Endodermal cell (in vitro differentiated cells): ENCODE measurements at regions not wholly inside any gene's neighbourhood (a gene's known extent, or its start where the extent isn't known, plus 50 kb on each side); places are given as distances from the start of the nearest gene placed in this dataset.

Experiments used
- DNase-seq: peaks from one replicate; pipeline ENCODE4 v3.0.0-alpha.2; 2017
- H3K27ac ChIP-seq: 2 replicates; pipeline ENCODE4 v1.5.1; 2013; ENCODE audit warnings: mild to moderate bottlenecking, low read depth, low read length, moderate library complexity
- H3K27me3 ChIP-seq: 2 replicates; pipeline ENCODE4 v1.6.1; 2013; ENCODE audit warnings: mild to moderate bottlenecking, low read length, moderate library complexity; ENCODE audit not compliant: insufficient read depth, control insufficient read depth, poor library complexity, severe bottlenecking
- H3K36me3 ChIP-seq: 2 replicates; pipeline ENCODE4 v1.7.0; 2013; ENCODE audit warnings: mild to moderate bottlenecking, low read length, moderate library complexity; ENCODE audit not compliant: control insufficient read depth, insufficient read depth
- H3K4me1 ChIP-seq: one replicate; pipeline ENCODE4 v1.7.0; 2013; ENCODE audit warnings: low read length; ENCODE audit not compliant: control insufficient read depth, insufficient read depth
- H3K4me3 ChIP-seq: 2 replicates; pipeline ENCODE4 v1.5.1; 2013; ENCODE audit warnings: mild to moderate bottlenecking, low read length, moderate library complexity
- H3K9ac ChIP-seq: 2 replicates; pipeline ENCODE4 v1.6.1; 2013; ENCODE audit warnings: mild to moderate bottlenecking, low read length, moderate library complexity; ENCODE audit not compliant: poor library complexity, severe bottlenecking; ENCODE audit errors: extremely low read depth
- H3K9me3 ChIP-seq: 2 replicates; pipeline ENCODE4 v1.6.1; 2013; ENCODE audit warnings: mild to moderate bottlenecking, low read length, moderate library complexity; ENCODE audit not compliant: control insufficient read depth
- H3K27ac Mint-ChIP-seq: 2 replicates; pipeline ENCODE4 v1.8.0; 2020; ENCODE audit warnings: mixed read lengths
- H3K27me3 Mint-ChIP-seq: 2 replicates; pipeline ENCODE4 v1.8.0; 2021; ENCODE audit warnings: mild to moderate bottlenecking, mixed read lengths; ENCODE audit not compliant: insufficient read depth
- H3K36me3 Mint-ChIP-seq: 2 replicates; pipeline ENCODE4 v1.8.0; 2020; ENCODE audit warnings: low read depth, mixed read lengths
- H3K4me1 Mint-ChIP-seq: 2 replicates; pipeline ENCODE4 v1.8.0; 2020; ENCODE audit warnings: mixed read lengths
- H3K4me3 Mint-ChIP-seq: 2 replicates; pipeline ENCODE4 v1.8.0; 2020; ENCODE audit warnings: mild to moderate bottlenecking, moderate library complexity, mixed read lengths
- H3K9me3 Mint-ChIP-seq: 2 replicates; pipeline ENCODE4 v1.8.0; 2020; ENCODE audit warnings: mild to moderate bottlenecking, mixed read lengths
- CTCF ChIP-seq: fragments of 200-600 bp; sonication (generic); conservative IDR thresholded peaks from 2 replicates; pipeline ENCODE4 v1.5.0; 2021; ENCODE audit warnings: antibody characterized with exemption, mild to moderate bottlenecking
- WGBS, 2 experiments: methylation state at CpG; one replicate each; pipeline versions ENCODE4 v1.1.5 to v1.1.7; 2013; ENCODE audit warnings: missing lambda C conversion rate in 2 of 2, mixed read lengths in 1 of 2; ENCODE audit not compliant: insufficient coverage in 1 of 2, insufficient read length in 1 of 2; 5-methylcytosine and 5-hydroxymethylcytosine counted together

GRCh38 chr22:25492162-25492561 is 72.3 kb upstream of the GRK3 start:
- Histone ChIP-seq H3K9ac (no peak overlapping the region), H3K27me3 (no peaks in the 10 kb centered on the region), H3K4me3 (no peak overlapping the region), H3K9me3 (no peaks in the 10 kb centered on the region), H3K4me1 (no peaks in the 10 kb centered on the region), H3K36me3 (no peaks in the 10 kb centered on the region), H3K27ac (no peak overlapping the region)
- H3K27ac Mint-ChIP-seq: no peak overlapping the region
- no peaks in the 10 kb centered on the region for H3K9me3 Mint-ChIP-seq
- no peak for TF ChIP-seq CTCF
- H3K36me3 Mint-ChIP-seq: peaks cover 9% of the 10 kb centered on the region
- no peak for DNase-seq
- H3K4me3 Mint-ChIP-seq: no peak overlapping the region
- H3K27me3 Mint-ChIP-seq: no peaks in the 10 kb centered on the region
- H3K4me1 Mint-ChIP-seq: peaks cover 9% of the 10 kb centered on the region

GRCh38 chr22:25492841-25493734 is 71.4 kb upstream of the GRK3 start:
- peak overlapping the region; percentile 93 for H3K27ac ChIP-seq
- no peak overlapping the region for H3K9ac ChIP-seq
- H3K27me3 ChIP-seq: no peaks in the 10 kb centered on the region
- H3K36me3 Mint-ChIP-seq: peaks cover 8% of the 10 kb centered on the region
- TF ChIP-seq CTCF: no peak
- DNase-seq: no peak
- H3K9me3 Mint-ChIP-seq: no peaks in the 10 kb centered on the region
- no peak overlapping the region for H3K4me3 ChIP-seq
- peaks cover 9% of the 10 kb centered on the region for H3K4me1 Mint-ChIP-seq
- H3K4me3 Mint-ChIP-seq: no peak overlapping the region
- no peak overlapping the region for H3K27ac Mint-ChIP-seq
- WGBS, 2 experiments: 80 to 94% methylated on average over 11 to 15 of the region's 15 CpGs
- H3K36me3 ChIP-seq: no peaks in the 10 kb centered on the region
- H3K4me1 ChIP-seq: no peaks in the 10 kb centered on the region
- H3K27me3 Mint-ChIP-seq: no peaks in the 10 kb centered on the region
- H3K9me3 ChIP-seq: no peaks in the 10 kb centered on the region

GRCh38 chr22:25493794-25494193 is 70.7 kb upstream of the GRK3 start:
- no peak overlapping the region for H3K4me3 Mint-ChIP-seq
- no peak for TF ChIP-seq CTCF
- no peaks in the 10 kb centered on the region for H3K9me3 Mint-ChIP-seq
- H3K36me3 ChIP-seq: no peaks in the 10 kb centered on the region
- H3K27ac Mint-ChIP-seq: peak overlapping the region; percentile 28
- peaks cover 9% of the 10 kb centered on the region for H3K4me1 Mint-ChIP-seq
- H3K4me1 ChIP-seq: no peaks in the 10 kb centered on the region
- H3K27me3 Mint-ChIP-seq: no peaks in the 10 kb centered on the region
- DNase-seq: no peak
- H3K36me3 Mint-ChIP-seq: peaks cover 4% of the 10 kb centered on the region
- H3K9me3 ChIP-seq: no peaks in the 10 kb centered on the region
- peak overlapping the region; percentile 93 for H3K27ac ChIP-seq
- WGBS, 2 experiments: 88 to 91% methylated on average over 3 of the region's 4 CpGs
- no peak overlapping the region for H3K9ac ChIP-seq
- no peak overlapping the region for H3K4me3 ChIP-seq
- H3K27me3 ChIP-seq: no peaks in the 10 kb centered on the region
